Omental fat pad (tissue), 3 donors: ENCODE measurements at regions not wholly inside any gene's neighbourhood (a gene's known extent, or its start where the extent isn't known, plus 50 kb on each side); places are given as distances from the start of the nearest gene placed in this dataset.

Experiments used
- ATAC-seq: fragments of 150-250 bp; one replicate; pipeline ENCODE4 v1.9.1; 2016; ENCODE audit warnings: mild to moderate bottlenecking, moderate library complexity; ENCODE audit not compliant: low FRiP score
- DNase-seq: peaks from one replicate; pipeline ENCODE4 v3.0.0-alpha.2; 2019; ENCODE audit warnings: low spot score
- TF ChIP-seq, protein P1 (sequence below), 3 donors: fragments of 450-650 bp; IDR thresholded peaks; one replicate each; pipeline ENCODE4 v1.5.1; 2016 to 2017; ENCODE audit warnings: antibody characterized with exemption in 3 of 3, mild to moderate bottlenecking in 3 of 3, moderate library complexity in 2 of 3

DNA sequence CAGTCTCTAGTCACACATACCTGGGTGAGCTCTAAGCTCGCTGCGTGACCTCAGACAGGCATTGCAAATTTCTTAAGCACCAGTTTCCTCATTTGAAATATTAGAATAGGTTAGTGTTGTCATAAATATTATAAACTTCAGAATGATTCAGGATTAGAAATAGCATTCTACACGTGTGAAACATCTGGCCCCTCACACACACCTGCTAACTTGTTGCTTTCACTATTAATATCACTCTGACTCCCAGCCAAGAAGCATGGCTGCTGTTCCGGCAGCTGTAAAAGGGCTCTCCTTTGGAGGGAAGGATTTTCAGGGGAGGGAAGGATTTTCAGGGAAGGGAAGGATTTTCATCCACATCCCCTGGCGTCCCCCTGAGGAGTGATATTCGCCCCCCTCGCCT is 161.3 kb upstream of the GPR12 start:
- ATAC-seq (no peak), DNase-seq (no peak)
- TF ChIP-seq, protein P1, sequence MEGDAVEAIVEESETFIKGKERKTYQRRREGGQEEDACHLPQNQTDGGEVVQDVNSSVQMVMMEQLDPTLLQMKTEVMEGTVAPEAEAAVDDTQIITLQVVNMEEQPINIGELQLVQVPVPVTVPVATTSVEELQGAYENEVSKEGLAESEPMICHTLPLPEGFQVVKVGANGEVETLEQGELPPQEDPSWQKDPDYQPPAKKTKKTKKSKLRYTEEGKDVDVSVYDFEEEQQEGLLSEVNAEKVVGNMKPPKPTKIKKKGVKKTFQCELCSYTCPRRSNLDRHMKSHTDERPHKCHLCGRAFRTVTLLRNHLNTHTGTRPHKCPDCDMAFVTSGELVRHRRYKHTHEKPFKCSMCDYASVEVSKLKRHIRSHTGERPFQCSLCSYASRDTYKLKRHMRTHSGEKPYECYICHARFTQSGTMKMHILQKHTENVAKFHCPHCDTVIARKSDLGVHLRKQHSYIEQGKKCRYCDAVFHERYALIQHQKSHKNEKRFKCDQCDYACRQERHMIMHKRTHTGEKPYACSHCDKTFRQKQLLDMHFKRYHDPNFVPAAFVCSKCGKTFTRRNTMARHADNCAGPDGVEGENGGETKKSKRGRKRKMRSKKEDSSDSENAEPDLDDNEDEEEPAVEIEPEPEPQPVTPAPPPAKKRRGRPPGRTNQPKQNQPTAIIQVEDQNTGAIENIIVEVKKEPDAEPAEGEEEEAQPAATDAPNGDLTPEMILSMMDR (IDR thresholded peaks at IDR 0.05) = no peak

DNA sequence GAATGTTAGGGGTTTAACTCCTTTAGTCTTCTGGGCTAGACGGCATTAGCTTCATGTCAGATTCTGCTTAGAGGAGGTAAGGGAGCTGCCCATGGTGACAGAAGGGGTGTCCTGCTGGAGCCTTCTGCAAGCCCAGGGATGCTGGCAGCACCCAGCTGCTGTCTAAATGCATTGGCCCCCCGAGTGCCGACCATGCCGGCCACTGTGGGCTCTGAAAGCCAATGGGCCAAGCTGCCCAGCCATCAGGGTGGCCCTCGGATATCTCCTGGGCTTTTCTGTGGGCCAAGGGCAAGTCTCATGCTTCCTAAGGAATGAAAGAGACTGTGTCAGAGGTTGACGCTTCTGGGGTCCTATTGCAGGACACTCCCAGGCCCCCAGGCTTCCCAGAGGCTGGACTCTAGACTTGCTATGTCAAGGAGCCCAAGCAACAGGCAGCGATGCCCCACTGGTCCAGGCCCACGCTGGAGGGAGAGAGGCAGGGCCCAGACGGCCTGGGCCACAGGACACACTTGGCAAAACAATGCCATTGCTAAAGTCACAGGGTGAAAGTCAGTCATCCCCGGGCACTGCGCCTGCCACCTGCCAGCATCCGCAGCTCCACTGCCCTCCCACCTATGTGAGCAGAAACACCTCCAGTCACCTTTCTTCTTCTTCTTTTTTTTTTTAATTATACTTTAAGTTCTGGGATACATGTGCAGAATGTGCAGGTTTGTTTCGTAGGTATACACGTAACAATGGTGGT is 160.2 kb upstream of the GPR12 start:
- ATAC-seq = no peak
- no peak for DNase-seq

DNA sequence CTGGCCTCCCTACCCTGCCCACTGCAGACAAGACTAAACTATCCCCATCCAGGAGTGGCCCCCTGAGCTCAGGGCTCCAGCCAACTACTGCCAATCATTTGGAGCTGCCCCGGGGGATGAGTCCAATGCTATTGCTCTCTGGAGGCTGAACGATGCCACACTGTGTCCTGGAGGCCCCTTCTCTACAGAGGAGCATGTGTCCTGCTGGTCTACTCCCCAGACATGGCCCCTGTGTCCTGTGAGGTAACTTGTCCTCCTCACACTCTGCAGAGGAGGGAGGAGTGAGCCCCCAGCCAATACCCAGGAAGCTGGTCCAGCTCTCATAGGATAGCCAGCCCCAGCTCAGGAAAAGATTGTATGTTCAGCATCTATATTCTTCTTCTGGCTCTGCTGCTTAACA is 159.1 kb upstream of the GPR12 start:
- ATAC-seq (no peak), DNase-seq (no peak)
- TF ChIP-seq, protein P1 (IDR thresholded peaks at IDR 0.05) = no peak

More for the DNA sequence above, 160.2 kb upstream of the GPR12 start:
- TF ChIP-seq, protein P1 (IDR thresholded peaks at IDR 0.05) = no peak

DNA sequence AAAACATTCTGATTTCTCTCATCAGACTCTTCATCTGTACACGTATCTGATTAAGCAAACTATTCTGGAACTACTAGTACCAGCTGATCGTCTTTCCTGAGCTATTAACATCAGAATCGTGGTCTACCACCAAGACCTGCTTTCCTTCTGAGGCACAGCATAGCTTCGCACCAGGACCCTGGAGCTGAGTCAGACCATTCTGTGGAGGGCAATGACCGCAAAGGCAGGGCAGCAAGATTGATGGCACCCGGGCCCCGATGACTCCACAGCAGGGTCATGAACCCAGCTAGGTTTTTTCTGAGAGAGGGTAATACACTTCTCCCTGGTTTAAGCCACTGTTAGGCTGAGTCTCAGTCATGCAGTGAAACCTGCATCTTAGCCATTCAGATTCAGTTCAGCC is 158.7 kb upstream of the GPR12 start:
- ATAC-seq = no peak
- DNase-seq = no peak
- TF ChIP-seq, protein P1 (IDR thresholded peaks at IDR 0.05) = no peak

GRCh38 chr13:26914624-26915023 is 154.0 kb upstream of the GPR12 start:
- ATAC-seq (no peak), DNase-seq (no peak)
- TF ChIP-seq, protein P1 (IDR thresholded peaks at IDR 0.05) = no peak

- TF ChIP-seq, protein P1 (IDR thresholded peaks at IDR 0.05) = no peak
- DNase-seq (no peak), ATAC-seq (no peak)
These were observed 153.6 kb upstream of the GPR12 start for GRCh38 chr13:26914148-26914547.

DNA sequence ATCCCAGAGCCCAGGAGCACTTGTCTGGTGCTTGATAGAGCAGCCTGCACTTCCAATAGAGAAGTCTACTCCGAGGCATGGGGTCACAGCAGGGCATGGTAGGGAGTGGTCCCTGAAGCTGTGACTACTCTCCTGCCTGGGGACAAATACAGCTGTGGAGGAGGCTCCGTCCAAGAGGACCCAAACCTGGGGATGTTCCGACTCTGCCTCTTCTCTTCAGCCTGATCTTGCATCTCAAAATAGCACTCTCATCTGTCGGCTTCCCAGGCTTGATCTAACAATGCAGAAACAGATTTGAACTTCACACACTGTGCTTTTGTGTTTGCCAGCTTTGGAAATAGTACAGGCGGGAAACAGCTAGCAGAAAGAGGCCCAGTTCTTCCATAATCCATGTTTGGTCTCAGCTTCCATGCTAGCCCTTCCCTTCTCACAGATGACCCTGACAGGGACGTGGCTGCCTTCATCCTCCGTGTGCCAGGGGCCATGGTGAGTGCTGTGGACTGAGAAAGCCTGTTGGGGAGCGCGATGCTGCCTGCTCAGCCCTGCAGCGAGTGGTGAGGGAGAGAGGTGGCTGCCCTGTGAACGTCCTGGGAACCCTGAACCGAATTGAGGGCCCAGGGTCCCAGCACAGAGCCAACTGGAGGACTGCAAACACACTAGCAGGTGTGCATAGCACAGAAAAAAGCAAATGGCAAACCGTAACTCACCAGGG is 150.3 kb upstream of the GPR12 start:
- no peak for DNase-seq
- no peak for ATAC-seq
- TF ChIP-seq, protein P1 (IDR thresholded peaks at IDR 0.05) = no peak
